ENCODE measurements at regions not wholly inside any gene's neighbourhood (a gene's known extent, or its start where the extent isn't known, plus 50 kb on each side); places are given as distances from the start of the nearest gene placed in this dataset.

DNA sequence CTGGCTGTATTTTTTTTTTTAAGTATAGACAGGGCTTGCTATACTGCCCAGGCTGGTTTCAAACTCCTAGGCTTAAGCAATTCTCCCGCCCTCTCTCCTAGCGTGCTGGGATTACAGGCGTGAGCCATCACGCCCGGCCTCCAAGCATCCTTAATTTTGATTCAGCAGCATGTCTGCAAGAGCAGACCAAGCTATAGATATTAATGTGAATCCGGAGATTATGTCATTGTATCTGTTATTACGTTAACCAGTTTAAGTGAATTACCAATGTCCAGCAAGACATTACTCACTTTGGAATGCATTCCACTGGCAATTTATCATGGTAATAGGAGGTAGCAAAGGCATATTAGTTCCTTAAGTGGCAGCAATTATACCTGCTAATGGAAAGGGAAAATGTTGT is 179.7 kb downstream of the CHRM3 start:
- CTCF ChIA-PET = no interaction called here

DNA sequence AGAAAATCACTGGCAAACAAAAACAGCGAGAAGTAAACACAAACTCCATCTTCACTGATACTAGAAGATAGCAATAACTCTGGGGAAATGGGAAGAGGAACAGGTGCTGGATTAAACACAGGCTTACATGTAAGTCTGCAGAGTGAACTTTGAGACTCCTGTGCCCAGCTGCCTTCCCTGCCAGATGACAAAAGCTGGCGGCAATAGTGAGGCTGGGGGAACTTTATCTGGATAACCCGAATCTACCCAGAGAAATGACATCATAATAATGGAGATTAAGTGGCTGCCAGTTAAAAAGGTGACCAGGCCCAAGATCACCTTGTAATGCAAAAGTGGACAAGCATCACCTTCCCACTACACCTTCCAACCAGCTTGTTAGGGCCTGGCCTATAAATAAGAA is 184.5 kb downstream of the CHRM3 start:
- no peak overlapping the region for H3K4me2 ChIP-seq
- ATAC-seq (no peak), FAIRE-seq (no peak), DNase-seq (ENCODE audit: low read depth in 1 of 2, low spot score in 1 of 2) (no peak)
- WGBS (ENCODE audit: missing lambda C conversion rate) = 42% methylated on average over 3 of the region's 3 CpGs
- no peak for TF ChIP-seq HOXB13 (CRISPR knock-in tag; IDR thresholded peaks at IDR 0.05; ENCODE audit: low read depth)
- no peak for TF ChIP-seq GATA3 (IDR thresholded peaks at IDR 0.05; ENCODE audit: borderline replicate concordance)
- TF ChIP-seq FOSL2 (IDR thresholded peaks at IDR 0.05) = no peak
- TF ChIP-seq FOSL2 (CRISPR knock-in tag; IDR thresholded peaks at IDR 0.05) = no peak
- TF ChIP-seq FOXS1 (CRISPR knock-in tag; IDR thresholded peaks at IDR 0.05) = no peak
- no peak for TF ChIP-seq EHF (CRISPR knock-in tag; IDR thresholded peaks at IDR 0.05)
- TF ChIP-seq USF2 (IDR thresholded peaks at IDR 0.05) = no peak
- TF ChIP-seq, protein P1, sequence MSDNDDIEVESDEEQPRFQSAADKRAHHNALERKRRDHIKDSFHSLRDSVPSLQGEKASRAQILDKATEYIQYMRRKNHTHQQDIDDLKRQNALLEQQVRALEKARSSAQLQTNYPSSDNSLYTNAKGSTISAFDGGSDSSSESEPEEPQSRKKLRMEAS (IDR thresholded peaks at IDR 0.05) = no peak
- TF ChIP-seq TFCP2L1 (CRISPR knock-in tag; IDR thresholded peaks at IDR 0.05) = no peak
- no peak for TF ChIP-seq ZFP36 (IDR thresholded peaks at IDR 0.05; ENCODE audit: borderline replicate concordance, partially characterized antibody)
- no peak for TF ChIP-seq CHD2 (IDR thresholded peaks at IDR 0.05; ENCODE audit: low read length, partially characterized antibody)
- no peak for TF ChIP-seq HDAC2 (IDR thresholded peaks at IDR 0.05)
- TF ChIP-seq, protein P2, sequence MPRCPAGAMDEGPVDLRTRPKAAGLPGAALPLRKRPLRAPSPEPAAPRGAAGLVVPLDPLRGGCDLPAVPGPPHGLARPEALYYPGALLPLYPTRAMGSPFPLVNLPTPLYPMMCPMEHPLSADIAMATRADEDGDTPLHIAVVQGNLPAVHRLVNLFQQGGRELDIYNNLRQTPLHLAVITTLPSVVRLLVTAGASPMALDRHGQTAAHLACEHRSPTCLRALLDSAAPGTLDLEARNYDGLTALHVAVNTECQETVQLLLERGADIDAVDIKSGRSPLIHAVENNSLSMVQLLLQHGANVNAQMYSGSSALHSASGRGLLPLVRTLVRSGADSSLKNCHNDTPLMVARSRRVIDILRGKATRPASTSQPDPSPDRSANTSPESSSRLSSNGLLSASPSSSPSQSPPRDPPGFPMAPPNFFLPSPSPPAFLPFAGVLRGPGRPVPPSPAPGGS (IDR thresholded peaks at IDR 0.05) = no peak
- TF ChIP-seq NPAS2 (CRISPR knock-in tag; IDR thresholded peaks at IDR 0.05; ENCODE audit: borderline replicate concordance) = no peak
- no peaks in the 10 kb centered on the region for H3K4me1 ChIP-seq
- ChIA-PET CTCF (interaction anchor here (0.6 kb wide), 1 partner anchor 1372 kb away, joined by 3 read pairs; no protein-coding TSS in a partner anchor), POLR2A (no interaction called here)
- H3K27ac ChIP-seq = no peak overlapping the region
- H3K9me3 ChIP-seq = no peaks in the 10 kb centered on the region
- no peak overlapping the region for H3K4me3 ChIP-seq

More for the DNA sequence above, 179.7 kb downstream of the CHRM3 start:
- no peak overlapping the region for H3K4me2 ChIP-seq
- TF ChIP-seq ZFP36 (IDR thresholded peaks at IDR 0.05; ENCODE audit: borderline replicate concordance, partially characterized antibody) = no peak
- TF ChIP-seq HOXA7 (CRISPR knock-in tag; IDR thresholded peaks at IDR 0.05) = no peak
- TF ChIP-seq EHF (CRISPR knock-in tag; IDR thresholded peaks at IDR 0.05) = no peak
- no peak overlapping the region for H3K4me3 ChIP-seq
- H3K27ac ChIP-seq = no peak overlapping the region
- DNase-seq (ENCODE audit: low read depth in 1 of 2, low spot score in 1 of 2) (no peak), FAIRE-seq (no peak), ATAC-seq (no peak)
- H3K9me3 ChIP-seq = no peaks in the 10 kb centered on the region
- WGBS (ENCODE audit: missing lambda C conversion rate) = 58% methylated on average over 7 of the region's 7 CpGs
- POLR2A ChIA-PET = no interaction called here
- H3K4me1 ChIP-seq = no peaks in the 10 kb centered on the region

- ChIA-PET POLR2A (no interaction called here), CTCF (interaction anchor here (1.4 kb wide), 1 partner anchor 12 kb away, joined by 4 read pairs; no protein-coding TSS in a partner anchor)
- Histone ChIP-seq H3K9me3 (no peaks in the 10 kb centered on the region), H3K4me1 (no peaks in the 10 kb centered on the region), H3K27ac (no peak overlapping the region), H3K4me2 (no peak overlapping the region), H3K4me3 (no peak overlapping the region)
- WGBS (ENCODE audit: missing lambda C conversion rate) = 24% methylated on average over 4 of the region's 4 CpGs
- no peak for DNase-seq (ENCODE audit: low read depth in 1 of 2, low spot score in 1 of 2)
- FAIRE-seq = no peak
- ATAC-seq = no peak
- TF ChIP-seq, protein P3, sequence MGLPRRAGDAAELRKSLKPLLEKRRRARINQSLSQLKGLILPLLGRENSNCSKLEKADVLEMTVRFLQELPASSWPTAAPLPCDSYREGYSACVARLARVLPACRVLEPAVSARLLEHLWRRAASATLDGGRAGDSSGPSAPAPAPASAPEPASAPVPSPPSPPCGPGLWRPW (IDR thresholded peaks at IDR 0.05) = no peak
- TF ChIP-seq PHF8 (IDR thresholded peaks at IDR 0.05; ENCODE audit: borderline replicate concordance, low read depth) = no peak
Measured at GRCh38 chr1:239572183-239572582, 185.8 kb downstream of the CHRM3 start.

DNA sequence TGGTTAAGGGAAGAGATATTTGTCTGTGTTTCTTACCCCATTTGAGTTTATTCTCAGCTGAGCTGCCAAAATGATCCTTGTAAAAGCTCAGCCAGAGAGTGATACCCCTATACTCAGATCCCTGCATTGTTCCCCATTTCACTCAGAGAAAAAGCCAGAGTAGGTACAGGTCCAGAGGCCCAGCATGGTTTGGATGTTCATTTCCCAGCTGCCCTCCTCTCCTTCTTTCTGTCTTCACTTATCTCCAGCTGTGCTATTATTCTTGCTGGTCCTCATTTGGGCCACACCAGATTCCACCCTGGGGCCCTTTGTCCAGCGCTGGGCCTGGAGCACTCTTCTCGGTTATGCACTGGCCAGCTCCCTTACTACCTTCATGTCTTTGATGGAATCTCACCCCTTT is 187.7 kb downstream of the CHRM3 start:
- Histone ChIP-seq H3K4me1 (no peaks in the 10 kb centered on the region), H3K4me2 (no peak overlapping the region), H3K27ac (no peak overlapping the region), H3K4me3 (no peak overlapping the region), H3K9me3 (no peaks in the 10 kb centered on the region)
- ATAC-seq (no peak), FAIRE-seq (no peak), DNase-seq (ENCODE audit: low read depth in 1 of 2, low spot score in 1 of 2) (no peak)
- no peak for TF ChIP-seq EP300 (IDR thresholded peaks at IDR 0.05)
- no peak for TF ChIP-seq CHD2 (IDR thresholded peaks at IDR 0.05; ENCODE audit: low read length, partially characterized antibody)
- TF ChIP-seq POLR2A (IDR thresholded peaks at IDR 0.05; ENCODE audit: low read length) = no peak
- no peak for TF ChIP-seq PHF8 (IDR thresholded peaks at IDR 0.05; ENCODE audit: borderline replicate concordance, low read depth)
- TF ChIP-seq FOXS1 (CRISPR knock-in tag; IDR thresholded peaks at IDR 0.05) = no peak
- TF ChIP-seq NFE2L2 (conservative IDR thresholded peaks at IDR 0.05; ENCODE audit: low read length) = no peak
- no peak for TF ChIP-seq CBX2 (IDR thresholded peaks at IDR 0.05; ENCODE audit: borderline replicate concordance, low read depth)
- no peak for TF ChIP-seq RCOR1 (IDR thresholded peaks at IDR 0.05; ENCODE audit: low read depth, low read length)
- TF ChIP-seq, protein P2 (IDR thresholded peaks at IDR 0.05) = no peak
- TF ChIP-seq SREBF2 (IDR thresholded peaks at IDR 0.05) = no peak
- no peak for TF ChIP-seq BHLHE40 (IDR thresholded peaks at IDR 0.05; ENCODE audit: low read depth, low read length)
- no peak for TF ChIP-seq HMGXB4 (CRISPR knock-in tag; IDR thresholded peaks at IDR 0.05; ENCODE audit: borderline replicate concordance)
- POLR2A ChIA-PET = no interaction called here
- CTCF ChIA-PET = interaction anchor here (1.1 kb wide), 1 partner anchor 10 kb away, joined by 3 read pairs; no protein-coding TSS in a partner anchor
- WGBS (ENCODE audit: missing lambda C conversion rate) = 44% methylated on average over 2 of the region's 2 CpGs

Data from A549 (cell line).